NAMALWA (cell line): ENCODE measurements at regions not wholly inside any gene's neighbourhood (a gene's known extent, or its start where the extent isn't known, plus 50 kb on each side); places are given as distances from the start of the nearest gene placed in this dataset.

ENCODE experiments used
- DNase-seq: peaks from one replicate; pipeline ENCODE4 v3.0.0-alpha.2; 2015; ENCODE audit warnings: low spot score

- DNase-seq: no peak
These were observed 350.8 kb downstream of the CDH2 start for GRCh38 chr18:27826101-27826500.

DNA sequence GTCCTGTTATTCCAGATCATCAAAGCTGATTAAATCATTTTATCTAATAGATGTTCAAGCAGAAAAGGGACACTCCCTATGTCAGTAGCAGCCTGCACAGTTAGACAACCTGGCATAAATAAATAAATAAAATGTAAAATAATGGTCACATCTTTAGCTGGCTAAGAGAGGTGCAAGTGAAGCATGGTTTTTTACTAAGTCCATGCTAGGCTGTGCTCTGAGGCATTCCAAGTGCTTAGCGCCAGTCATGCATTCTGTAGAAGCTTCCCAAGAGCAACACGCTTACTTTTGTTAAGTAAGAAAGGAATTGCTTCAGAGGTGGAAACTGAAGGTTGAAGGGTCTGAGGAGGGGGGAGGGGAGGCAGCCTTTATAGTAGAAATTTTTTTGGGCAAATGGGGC is 351.2 kb downstream of the CDH2 start:
- no peak for DNase-seq

DNA sequence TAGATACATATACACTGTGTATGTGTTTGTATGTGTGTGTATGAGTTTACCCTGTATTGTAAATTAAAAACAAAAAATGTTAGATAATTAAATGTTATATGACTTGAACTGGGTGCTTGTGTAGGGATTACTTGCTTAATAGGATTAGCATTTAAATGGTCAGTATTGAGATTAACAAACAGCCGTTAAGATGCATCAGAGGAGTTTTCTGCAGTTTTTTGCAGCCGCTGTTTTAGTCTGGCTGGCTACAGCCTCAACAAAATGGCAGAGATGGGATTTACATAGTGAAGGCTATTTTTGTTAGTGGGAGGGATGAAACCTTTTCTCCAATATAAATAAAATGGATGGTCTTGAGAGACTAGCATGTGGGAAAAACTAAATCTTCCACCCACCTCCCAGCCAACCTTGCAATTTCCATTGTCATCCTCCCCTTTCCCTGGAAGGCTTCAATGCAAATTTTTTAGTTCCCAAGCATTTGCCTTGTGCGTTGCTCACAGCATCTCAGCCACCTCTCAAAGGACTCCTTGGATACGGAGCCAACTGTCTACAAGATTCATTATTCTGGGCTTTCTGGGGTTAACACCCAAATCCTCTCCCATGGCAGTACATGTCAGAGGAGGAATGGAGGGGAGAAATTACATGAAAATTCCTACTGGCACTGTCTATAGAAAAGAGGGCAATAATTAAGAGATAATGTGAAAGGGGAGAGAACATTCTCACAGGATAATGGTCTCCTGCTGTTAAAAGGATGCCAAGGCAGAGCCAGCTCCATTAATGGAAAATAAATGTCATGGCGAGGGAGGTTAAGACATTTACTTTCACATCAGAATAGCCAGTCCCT is 351.9 kb downstream of the CDH2 start:
- DNase-seq: no peak

GRCh38 chr18:27824275-27824674 is 352.7 kb downstream of the CDH2 start:
- no peak for DNase-seq

DNA sequence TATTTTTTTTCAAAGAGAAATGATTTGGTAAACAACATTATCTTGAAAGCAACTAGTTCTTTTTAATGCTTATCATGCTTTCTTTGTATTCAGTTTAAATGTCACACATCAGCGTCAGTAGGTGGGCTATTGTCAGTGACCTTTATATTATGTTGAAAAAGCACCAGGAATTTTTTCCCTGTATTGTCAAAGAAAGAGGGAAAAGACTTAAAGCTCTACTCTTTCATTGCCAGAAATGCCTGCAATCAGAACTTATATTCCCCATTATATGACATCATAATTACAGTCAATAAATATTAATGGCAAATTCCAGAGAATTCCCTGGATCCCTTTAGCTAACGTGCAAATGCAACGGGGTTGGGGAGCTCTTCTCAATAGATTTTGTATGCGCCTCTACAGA is 353.9 kb downstream of the CDH2 start:
- no peak for DNase-seq

- no peak for DNase-seq
These were observed 368.2 kb downstream of the CDH2 start for GRCh38 chr18:27808683-27809082.

DNA sequence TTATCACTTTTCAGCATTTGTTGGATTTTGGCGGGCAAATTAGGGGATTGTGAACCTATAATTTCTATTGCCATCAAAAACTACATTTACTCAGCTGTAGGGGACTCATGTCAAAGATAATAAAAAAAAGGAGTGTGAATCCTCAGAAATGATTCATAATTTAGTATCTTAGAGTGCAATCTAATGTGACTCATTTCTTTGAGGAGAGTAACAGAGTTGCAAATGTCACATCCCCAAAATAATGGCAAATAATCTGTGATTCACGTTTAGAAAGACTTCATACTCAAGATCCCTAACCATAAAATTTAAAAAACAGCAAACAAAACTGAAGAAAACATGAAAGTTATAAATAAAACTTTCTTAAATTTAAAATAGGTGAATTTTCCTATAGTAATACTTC is 373.0 kb downstream of the CDH2 start:
- DNase-seq: no peak

GRCh38 chr18:27797484-27797883 is 379.4 kb downstream of the CDH2 start:
- DNase-seq: no peak

DNA sequence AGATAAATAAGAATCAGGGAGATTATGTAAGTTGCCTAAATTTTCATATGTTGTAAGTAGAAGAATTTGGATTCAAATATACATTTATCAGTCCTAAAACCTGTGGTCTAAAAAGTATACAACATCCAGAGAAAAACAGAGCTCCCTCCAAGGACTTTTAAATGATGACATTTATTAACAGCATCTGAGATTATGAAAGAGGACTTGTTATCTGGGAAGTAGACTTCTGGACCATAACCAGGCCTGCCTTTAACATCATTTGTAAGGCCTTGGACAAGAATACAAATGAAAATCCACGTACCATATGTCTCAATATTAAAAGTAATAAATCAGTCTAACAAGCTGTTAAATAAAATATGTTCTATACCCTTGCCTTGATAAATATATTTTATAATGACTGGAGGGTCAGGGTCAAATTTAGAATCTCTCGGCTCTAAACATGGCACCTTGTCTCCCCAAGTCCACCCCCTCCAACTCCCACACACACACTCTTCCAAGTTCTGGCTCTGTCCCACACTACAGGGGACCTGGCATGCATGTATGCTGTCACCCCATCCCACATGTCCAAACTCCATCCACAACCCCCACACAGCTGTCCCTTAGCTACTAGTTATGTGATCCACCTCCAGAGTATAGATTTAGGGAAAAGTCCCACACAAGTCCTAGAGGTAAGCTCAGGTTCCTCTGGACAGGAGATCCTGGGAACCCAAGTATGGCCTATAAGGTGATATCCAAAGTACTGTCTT is 382.6 kb downstream of the CDH2 start:
- DNase-seq: no peak

GRCh38 chr18:27793013-27793785 is 383.7 kb downstream of the CDH2 start:
- no peak for DNase-seq

GRCh38 chr18:27789406-27789805 is 387.5 kb downstream of the CDH2 start:
- DNase-seq: no peak

GRCh38 chr18:27787547-27787946 is 389.4 kb downstream of the CDH2 start:
- DNase-seq: no peak

DNA sequence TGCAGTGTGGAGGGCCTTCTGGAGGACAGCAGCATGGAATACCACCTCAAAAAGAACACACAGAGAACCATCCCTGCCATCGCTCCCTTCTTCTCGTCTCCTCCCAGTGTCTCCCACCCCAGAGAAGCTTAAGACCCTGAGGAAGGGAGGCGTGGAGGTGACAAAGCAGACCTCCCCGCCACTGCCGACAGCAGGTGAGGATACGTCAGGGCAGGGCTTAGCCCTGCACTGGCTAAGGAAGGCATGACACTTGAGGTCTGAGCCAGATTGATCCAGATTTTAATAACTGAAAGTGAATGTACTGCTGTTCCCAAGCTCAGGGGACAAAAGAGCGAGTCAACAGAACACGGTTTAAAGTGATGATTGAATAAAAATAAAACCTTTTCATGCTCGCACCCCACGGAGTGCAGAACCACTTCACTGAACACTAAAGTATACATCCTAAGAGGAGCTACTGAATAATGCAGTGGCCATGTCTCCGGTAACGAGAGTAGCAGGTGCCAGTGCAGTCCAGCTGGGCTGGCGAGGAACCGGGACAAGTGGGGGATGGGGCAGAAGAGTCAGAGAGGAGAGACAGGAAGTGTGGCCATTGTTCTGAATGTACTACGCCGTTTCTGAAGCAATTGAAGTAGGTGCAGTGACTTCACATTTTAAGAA is 391.0 kb downstream of the CDH2 start:
- DNase-seq: no peak

GRCh38 chr18:27780061-27780745 is 396.7 kb downstream of the CDH2 start:
- DNase-seq: no peak

DNA sequence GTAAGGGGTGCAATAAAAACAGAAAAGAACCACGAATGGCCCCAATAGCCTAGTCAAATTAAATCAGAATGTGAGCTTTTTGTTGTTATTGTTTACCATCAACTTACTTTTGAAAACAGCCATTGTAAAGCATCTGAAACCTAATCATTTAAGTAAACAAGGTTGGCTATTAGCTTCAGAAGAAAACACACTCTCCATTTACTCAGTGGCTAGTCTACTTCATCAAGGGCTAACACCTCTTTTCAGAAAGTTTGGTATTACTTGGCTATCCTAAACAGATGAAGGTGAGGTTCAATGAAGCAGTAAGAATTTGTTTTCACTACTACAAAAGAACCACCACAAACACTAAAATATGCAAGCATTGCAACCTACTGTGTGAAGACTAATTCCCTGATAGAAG is 398.0 kb downstream of the CDH2 start:
- no peak for DNase-seq

GRCh38 chr18:27778441-27778840 is 398.5 kb downstream of the CDH2 start:
- no peak for DNase-seq

- no peak for DNase-seq
These were observed 404.8 kb downstream of the CDH2 start for GRCh38 chr18:27772081-27772480.

- DNase-seq: no peak
These were observed 405.4 kb downstream of the CDH2 start for GRCh38 chr18:27771571-27771970.

GRCh38 chr18:27769152-27769551 is 407.8 kb downstream of the CDH2 start:
- no peak for DNase-seq

DNA sequence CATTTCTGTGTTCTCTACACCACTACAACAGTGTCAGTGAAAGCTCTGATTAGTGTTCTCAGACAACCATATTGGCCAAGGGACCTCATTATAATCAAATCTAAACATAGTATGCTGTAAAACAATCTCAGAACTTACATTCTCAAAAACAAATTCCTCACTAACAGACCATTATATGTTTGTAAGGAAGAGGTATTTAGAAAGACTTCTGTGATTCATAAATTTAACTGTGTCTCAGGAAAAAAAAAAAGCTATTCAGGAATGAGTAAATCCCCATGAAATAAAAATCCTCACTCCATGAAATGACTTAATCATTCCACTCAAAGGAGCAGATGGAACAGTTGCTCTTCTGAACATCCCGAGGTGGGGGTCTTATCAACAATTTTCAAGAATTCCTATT is 413.0 kb downstream of the CDH2 start:
- DNase-seq: no peak

DNA sequence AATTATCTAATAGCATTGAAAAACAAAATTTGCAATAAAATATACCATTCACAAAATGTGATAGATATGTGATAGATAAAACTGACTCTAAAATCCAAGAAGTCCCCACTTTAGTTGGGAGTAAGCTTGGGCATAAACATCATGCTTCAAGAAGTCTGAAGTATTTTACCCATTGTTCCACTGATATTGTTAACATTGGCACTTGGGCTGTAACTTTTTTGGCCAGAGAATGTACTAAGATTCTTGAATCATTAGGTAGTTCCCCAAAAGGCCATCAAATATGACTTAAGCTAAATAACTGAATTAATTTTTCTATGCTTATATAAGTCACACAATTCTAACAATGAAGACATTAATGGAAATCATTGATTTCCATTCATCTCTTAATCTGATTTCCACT is 413.6 kb downstream of the CDH2 start:
- no peak for DNase-seq

DNA sequence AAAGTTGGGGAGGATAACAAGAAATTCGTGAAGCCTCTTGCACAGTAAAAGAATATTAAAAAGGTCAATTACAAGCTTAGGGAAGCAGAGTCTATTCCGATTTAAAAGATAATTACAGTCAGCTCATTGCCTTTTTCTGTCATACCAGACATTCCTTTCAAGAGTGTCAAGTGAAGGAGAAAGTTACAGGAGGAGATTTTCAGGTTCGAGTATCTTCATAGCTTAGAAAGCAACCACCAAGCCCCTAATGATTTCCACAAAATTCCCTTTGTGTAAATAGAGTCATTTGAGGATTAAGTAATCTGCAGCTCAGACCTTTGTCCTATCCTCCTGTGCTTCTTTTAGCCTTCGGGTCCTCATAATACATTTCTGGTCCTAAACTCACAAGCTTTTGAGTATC is 414.9 kb downstream of the CDH2 start:
- no peak for DNase-seq
